PC-3 (cell line): ENCODE measurements at regions not wholly inside any gene's neighbourhood (a gene's known extent, or its start where the extent isn't known, plus 50 kb on each side); places are given as distances from the start of the nearest gene placed in this dataset.
A peak's percentile ranks its signal among the peaks of the same experiment; 100 is the strongest.

Source experiments
- ATAC-seq: fragments of 200-7000 bp; cut with Tn5 transposase; 2 replicates; pipeline ENCODE4 v1.9.1; 2020; ENCODE audit warnings: mild to moderate bottlenecking, moderate library complexity
- BruUV-seq: library from RNA; stranded (reverse); fragments of 400-500 nt; replicated peaks from 2 replicates; lab custom pipeline; 2021; lab: Mats Ljungman, UMichigan
- CTCF ChIA-PET: fragments of 300-600 bp; sonication (Branson Sonifier 250); formaldehyde crosslinking; loops from one replicate; lab custom pipeline; 2022; ENCODE audit warnings: antibody characterized with exemption; lab: Charles Lee
- POLR2A ChIA-PET: fragments of 300-600 bp; sonication (Branson Sonifier 250); formaldehyde crosslinking; loops from one replicate; lab custom pipeline; 2022; ENCODE audit warnings: antibody characterized with exemption; ENCODE audit not compliant: unreplicated experiment; lab: Charles Lee
- DNase-seq: peaks from one replicate; pipeline ENCODE4 v3.0.0-alpha.2; 2015
- H2AFZ ChIP-seq: fragments of 300-600 bp; sonication (generic); 2 replicates; pipeline ENCODE4 v1.6.0; 2016; ENCODE audit warnings: antibody characterized with exemption, low read length
- H3F3A ChIP-seq: fragments of 300-600 bp; sonication (generic); one replicate; pipeline ENCODE4 v1.6.0; 2017; ENCODE audit warnings: antibody characterized with exemption, low read length, control low read depth, mild to moderate bottlenecking; ENCODE audit not compliant: unreplicated experiment
- H3K27ac ChIP-seq: fragments of 300-600 bp; sonication (generic); 2 replicates; pipeline ENCODE4 v1.5.1; 2016; ENCODE audit warnings: mild to moderate bottlenecking, low read length
- H3K27me3 ChIP-seq: fragments of 300-600 bp; sonication (generic); 2 replicates; pipeline ENCODE4 v1.6.1; 2016; ENCODE audit warnings: low read length, mixed read lengths
- H3K36me3 ChIP-seq: fragments of 300-600 bp; sonication (generic); 2 replicates; pipeline ENCODE4 v1.6.1; 2016; ENCODE audit warnings: low read depth, mixed run types, low read length, mixed read lengths
- H3K4me1 ChIP-seq: fragments of 300-600 bp; sonication (generic); 2 replicates; pipeline ENCODE4 v1.5.1; 2016; ENCODE audit warnings: low read length; ENCODE audit not compliant: insufficient read depth
- H3K4me2 ChIP-seq: fragments of 300-600 bp; sonication (generic); 2 replicates; pipeline ENCODE4 v1.6.0; 2016; ENCODE audit warnings: low read length
- H3K4me3 ChIP-seq: fragments of 300-600 bp; sonication (generic); 2 replicates; pipeline ENCODE4 v1.5.1; 2016; ENCODE audit warnings: mild to moderate bottlenecking, low read length, mixed read lengths
- H3K79me2 ChIP-seq: fragments of 300-600 bp; sonication (generic); 2 replicates; pipeline ENCODE4 v1.6.1; 2017; ENCODE audit warnings: low read length, mixed read lengths
- H3K9ac ChIP-seq: fragments of 300-600 bp; sonication (generic); 2 replicates; pipeline ENCODE4 v1.6.0; 2016; ENCODE audit warnings: mild to moderate bottlenecking, low read length
- H3K9me2 ChIP-seq: fragments of 300-600 bp; sonication (generic); replicated peaks from 2 replicates; pipeline ENCODE4 v1.6.1; 2016; ENCODE audit warnings: mixed run types, low read length, mixed read lengths
- H3K9me3 ChIP-seq: fragments of 300-600 bp; sonication (generic); 2 replicates; pipeline ENCODE4 v1.6.1; 2016; ENCODE audit warnings: low read length, mixed read lengths
- H4K20me1 ChIP-seq: fragments of 300-600 bp; sonication (generic); 2 replicates; pipeline ENCODE4 v1.6.1; 2016; ENCODE audit warnings: low read length, mixed read lengths
- CTCF ChIP-seq: fragments of 300-600 bp; sonication (generic); conservative IDR thresholded peaks from 2 replicates; pipeline ENCODE4 v1.5.1; 2017; ENCODE audit warnings: antibody characterized with exemption, low read depth, mild to moderate bottlenecking, low read length
- EZH2 ChIP-seq: fragments of 300-600 bp; sonication (generic); IDR thresholded peaks from one replicate; pipeline ENCODE4 v1.6.1; 2017; ENCODE audit warnings: antibody characterized with exemption, mild to moderate bottlenecking, low read length; ENCODE audit not compliant: unreplicated experiment
- EZH2phosphoT487 ChIP-seq: fragments of 300-600 bp; sonication (generic); IDR thresholded peaks from 2 replicates; pipeline ENCODE4 v1.6.1; 2018; ENCODE audit warnings: mild to moderate bottlenecking, antibody characterized with exemption, low read length, borderline replicate concordance
- intact Hi-C: fragments of 100-400 bp; cut with micrococcal nuclease; formaldehyde crosslinking; loops from 2 replicates; pipeline ENCODE4 v1.9.0; 2023

GRCh38 chr5:163306421-163306820, 131.0 kb upstream of the CCNG1 start:
- Histone ChIP-seq H4K20me1 (no peaks in the 10 kb centered on the region), H3K4me3 (no peak overlapping the region), H3K79me2 (no peaks in the 10 kb centered on the region), H3K27me3 (peaks cover 19% of the 10 kb centered on the region; the same call in 1 of the 2 replicates), H3K4me1 (no peaks in the 10 kb centered on the region), H3K36me3 (no peaks in the 10 kb centered on the region), H3F3A (no peaks in the 10 kb centered on the region), H2AFZ (no peak overlapping the region), H3K4me2 (no peak overlapping the region), H3K9me3 (no peaks in the 10 kb centered on the region), H3K27ac (no peak overlapping the region), H3K9ac (no peak overlapping the region), H3K9me2 (no peaks in the 10 kb centered on the region)
- intact Hi-C loops, result loop anchor here (1.0 to 2.0 kb wide), 2 partner anchors 41 to 102 kb away; no protein-coding TSS in a partner anchor
- ChIA-PET POLR2A (no interaction called here), CTCF (interaction anchor here (0.6 to 1.4 kb wide), 4 partner anchors 41 to 226 kb away, joined by 3 to 14 read pairs (median 6); no protein-coding TSS in a partner anchor)
- peak; percentile 75 for TF ChIP-seq CTCF
- TF ChIP-seq EZH2phosphoT487, result no peak
- no peak for TF ChIP-seq EZH2
- BruUV-seq, result no TSS peak
- peak; percentile 57 for DNase-seq
- ATAC-seq, result peak; percentile 63

GRCh38 chr5:163309914-163310313, 127.5 kb upstream of the CCNG1 start:
- Histone ChIP-seq H4K20me1 (no peaks in the 10 kb centered on the region), H3K79me2 (no peaks in the 10 kb centered on the region), H3K27me3 (no peaks in the 10 kb centered on the region), H3K9me2 (no peaks in the 10 kb centered on the region), H3K4me1 (no peaks in the 10 kb centered on the region), H3K27ac (no peak overlapping the region), H3F3A (no peaks in the 10 kb centered on the region), H3K4me3 (no peak overlapping the region), H3K4me2 (no peak overlapping the region), H3K36me3 (no peaks in the 10 kb centered on the region; the same call in 1 of the 2 replicates), H3K9ac (no peak overlapping the region), H2AFZ (no peak overlapping the region), H3K9me3 (0 out of 2 replicates have a peak, but pooled peaks cover 3% of the 10 kb centered on the region)
- BruUV-seq, result no TSS peak
- TF ChIP-seq EZH2 (no peak), CTCF (no peak), EZH2phosphoT487 (no peak)
- DNase-seq (no peak), ATAC-seq (peak; percentile 66)
- POLR2A ChIA-PET, result no interaction called here
- CTCF ChIA-PET, result no interaction called here
- intact Hi-C loops, result no loop called here

GRCh38 chr5:163310997-163311396, 126.4 kb upstream of the CCNG1 start:
- DNase-seq (no peak), ATAC-seq (no peak)
- Histone ChIP-seq H3K9me3 (0 out of 2 replicates have a peak, but pooled peaks cover 3% of the 10 kb centered on the region), H3K9me2 (no peaks in the 10 kb centered on the region), H2AFZ (no peak overlapping the region), H3K9ac (no peak overlapping the region), H4K20me1 (no peaks in the 10 kb centered on the region), H3K27ac (no peak overlapping the region), H3K36me3 (no peaks in the 10 kb centered on the region; the same call in 1 of the 2 replicates), H3K4me3 (no peak overlapping the region), H3K4me2 (no peak overlapping the region), H3K4me1 (no peaks in the 10 kb centered on the region), H3F3A (no peaks in the 10 kb centered on the region), H3K27me3 (no peaks in the 10 kb centered on the region), H3K79me2 (no peaks in the 10 kb centered on the region)
- ChIA-PET POLR2A (no interaction called here), CTCF (no interaction called here)
- TF ChIP-seq EZH2, result no peak
- TF ChIP-seq EZH2phosphoT487, result no peak
- no peak for TF ChIP-seq CTCF
- no TSS peak for BruUV-seq
- intact Hi-C loops, result no loop called here
